AG04450 (cell line): ENCODE measurements at regions not wholly inside any gene's neighbourhood (a gene's known extent, or its start where the extent isn't known, plus 50 kb on each side); places are given as distances from the start of the nearest gene placed in this dataset.
A peak's percentile ranks its signal among the peaks of the same experiment; 100 is the strongest.

Experiments used
- CTCF ChIA-PET: fragments of 300-600, 350-600 bp; formaldehyde crosslinking; extraction: SDS; loops from one replicate; lab custom pipeline; 2022; ENCODE audit warnings: antibody characterized with exemption, inconsistent platforms; lab: Charles Lee
- POLR2A ChIA-PET: fragments of 350-600 bp; formaldehyde crosslinking; extraction: SDS; loops from one replicate; lab custom pipeline; 2021; ENCODE audit warnings: antibody characterized with exemption, inconsistent platforms; lab: Yijun Ruan, JAX
- DNase-seq: peaks from one replicate; pipeline ENCODE4 v3.0.0-alpha.2; 2011; ENCODE audit warnings: low read depth, low spot score
- H3K27ac ChIP-seq: one replicate; pipeline ENCODE4 v1.5.1; 2012; ENCODE audit warnings: low read depth, low read length, control low read depth
- H3K27me3 ChIP-seq: one replicate; pipeline ENCODE4 v1.6.0; 2012; ENCODE audit warnings: low read length; ENCODE audit not compliant: control insufficient read depth, insufficient read depth
- H3K4me3 ChIP-seq: 2 replicates; pipeline ENCODE4 v1.5.1; 2011; ENCODE audit warnings: mild to moderate bottlenecking, low read depth, low read length, control low read depth
- H3K9me3 ChIP-seq: 2 replicates; pipeline ENCODE4 v1.5.1; 2012; ENCODE audit warnings: low read length; ENCODE audit not compliant: control insufficient read depth, insufficient read depth
- CTCF ChIP-seq: IDR thresholded peaks from 2 replicates; pipeline ENCODE4 v1.5.1; 2011; ENCODE audit warnings: low read depth, low read length, control low read depth, inconsistent platforms

GRCh38 chr2:160628811-160629210 is 135.2 kb upstream of the RBMS1 start:
- CTCF ChIA-PET: no interaction called here

GRCh38 chr2:160630801-160631590 is 137.4 kb upstream of the RBMS1 start:
- H3K9me3 ChIP-seq: no peaks in the 10 kb centered on the region; the same call in 1 of the 2 replicates
- CTCF ChIA-PET: no interaction called here
- TF ChIP-seq CTCF: no peak
- no peak for DNase-seq
- no peak overlapping the region for H3K4me3 ChIP-seq
- H3K27me3 ChIP-seq: no peaks in the 10 kb centered on the region
- POLR2A ChIA-PET: interaction anchor here (0.5 kb wide), 1 partner anchor 191 kb away, joined by 3 read pairs; no protein-coding TSS in a partner anchor
- H3K27ac ChIP-seq: peak overlapping the region; percentile 11

More at GRCh38 chr2:160628811-160629210, 135.2 kb upstream of the RBMS1 start:
- Histone ChIP-seq H3K27ac (no peak overlapping the region), H3K9me3 (no peaks in the 10 kb centered on the region; the same call in 1 of the 2 replicates), H3K4me3 (no peak overlapping the region), H3K27me3 (no peaks in the 10 kb centered on the region)
- no peak for DNase-seq
- no peak for TF ChIP-seq CTCF
- POLR2A ChIA-PET: no interaction called here

GRCh38 chr2:160632084-160632975 is 138.7 kb upstream of the RBMS1 start:
- POLR2A ChIA-PET: no interaction called here
- no peak for TF ChIP-seq CTCF
- no peak for DNase-seq
- H3K9me3 ChIP-seq: no peaks in the 10 kb centered on the region; the same call in 1 of the 2 replicates
- no peaks in the 10 kb centered on the region for H3K27me3 ChIP-seq
- CTCF ChIA-PET: no interaction called here
- no peak overlapping the region for H3K27ac ChIP-seq
- H3K4me3 ChIP-seq: no peak overlapping the region

GRCh38 chr2:160634436-160634835 is 140.8 kb upstream of the RBMS1 start:
- ChIA-PET POLR2A (no interaction called here), CTCF (interaction anchor here (1.0 kb wide), 1 partner anchor 14 kb away, joined by 3 read pairs; no protein-coding TSS in a partner anchor)
- no peak for TF ChIP-seq CTCF
- no peaks in the 10 kb centered on the region; the same call in 1 of the 2 replicates for H3K9me3 ChIP-seq
- H3K27ac ChIP-seq: no peak overlapping the region
- H3K4me3 ChIP-seq: no peak overlapping the region
- no peaks in the 10 kb centered on the region for H3K27me3 ChIP-seq
- no peak for DNase-seq
